ENCODE measurements at regions not wholly inside any gene's neighbourhood (a gene's known extent, or its start where the extent isn't known, plus 50 kb on each side); places are given as distances from the start of the nearest gene placed in this dataset.

GRCh38 chr15:62494197-62494596, 329.1 kb upstream of the C2CD4B start:
- DNase-seq (ENCODE audit: low read depth), result no peak
- no peak overlapping the region for H3K4me3 ChIP-seq (ENCODE audit: low read depth, low read length)
- no peak for TF ChIP-seq CTCF (conservative IDR thresholded peaks at IDR 0.05; ENCODE audit: low read depth, low read length)

GRCh38 chr15:62495670-62496614, 330.9 kb upstream of the C2CD4B start:
- no peak for DNase-seq (ENCODE audit: low read depth)
- TF ChIP-seq CTCF (conservative IDR thresholded peaks at IDR 0.05; ENCODE audit: low read depth, low read length), result no peak
- H3K4me3 ChIP-seq (ENCODE audit: low read depth, low read length), result no peak overlapping the region

- no peak overlapping the region for H3K4me3 ChIP-seq (ENCODE audit: low read depth, low read length)
- TF ChIP-seq CTCF (conservative IDR thresholded peaks at IDR 0.05; ENCODE audit: low read depth, low read length), result no peak
- no peak for DNase-seq (ENCODE audit: low read depth)
Observed at GRCh38 chr15:62497356-62497755, 332.3 kb upstream of the C2CD4B start.

GRCh38 chr15:62498278-62498677, 333.2 kb upstream of the C2CD4B start:
- H3K4me3 ChIP-seq (ENCODE audit: low read depth, low read length), result no peak overlapping the region
- no peak for DNase-seq (ENCODE audit: low read depth)
- TF ChIP-seq CTCF (conservative IDR thresholded peaks at IDR 0.05; ENCODE audit: low read depth, low read length), result no peak

- H3K4me3 ChIP-seq (ENCODE audit: low read depth, low read length), result no peak overlapping the region
- no peak for DNase-seq (ENCODE audit: low read depth)
- no peak for TF ChIP-seq CTCF (conservative IDR thresholded peaks at IDR 0.05; ENCODE audit: low read depth, low read length)
Observed at GRCh38 chr15:62498712-62499111, 333.6 kb upstream of the C2CD4B start.

- H3K4me3 ChIP-seq (ENCODE audit: low read depth, low read length), result no peak overlapping the region
- DNase-seq (ENCODE audit: low read depth), result no peak
- TF ChIP-seq CTCF (conservative IDR thresholded peaks at IDR 0.05; ENCODE audit: low read depth, low read length), result no peak
Observed at GRCh38 chr15:62500325-62500724, 335.2 kb upstream of the C2CD4B start.

GRCh38 chr15:62502451-62502850, 337.4 kb upstream of the C2CD4B start:
- TF ChIP-seq CTCF (conservative IDR thresholded peaks at IDR 0.05; ENCODE audit: low read depth, low read length), result no peak
- no peak for DNase-seq (ENCODE audit: low read depth)
- no peak overlapping the region for H3K4me3 ChIP-seq (ENCODE audit: low read depth, low read length)

Measured in epithelial cell of proximal tubule (primary cell).